HCT116 (cell line): ENCODE measurements at regions not wholly inside any gene's neighbourhood (a gene's known extent, or its start where the extent isn't known, plus 50 kb on each side); places are given as distances from the start of the nearest gene placed in this dataset.

Experiments used
- ATAC-seq: fragments of 200-7000 bp; cut with Tn5 transposase; 2 replicates; pipeline ENCODE4 v1.9.1; 2020; ENCODE audit warnings: mild to moderate bottlenecking, moderate library complexity
- BruUV-seq: library from RNA; stranded (reverse); fragments of 400-500 nt; replicated peaks from 2 replicates; lab custom pipeline; 2021; lab: Mats Ljungman, UMichigan
- CTCF ChIA-PET: fragments of 300-600 bp; sonication (Branson Sonifier 250); formaldehyde crosslinking; loops from one replicate; lab custom pipeline; 2021; ENCODE audit warnings: antibody characterized with exemption; lab: Charles Lee
- POLR2A ChIA-PET: fragments of 300-600, 350-600 bp; sonication (Branson Sonifier 250); formaldehyde crosslinking; loops from one replicate; lab custom pipeline; 2021; ENCODE audit warnings: antibody characterized with exemption; lab: Charles Lee
- RAD21 ChIA-PET, 2 experiments: fragments of 300-600 bp; sonication (Branson Sonifier 250); formaldehyde crosslinking; loops; one replicate each; lab custom pipeline; 2023; ENCODE audit warnings: low total read pairs in 2 of 2; ENCODE audit not compliant: uncharacterized antibody in 2 of 2, unreplicated experiment in 2 of 2, low non-redundant PET in 1 of 2; lab: Charles Lee
- DNase-seq: peaks from one replicate; pipeline ENCODE4 v3.0.0-alpha.2; 2010; ENCODE audit warnings: low read depth, low spot score
- H2AFZ ChIP-seq: fragments of 200-600 bp; shearing (Covaris generic), sonication (generic); 2 replicates; pipeline ENCODE4 v1.6.1; 2017; ENCODE audit warnings: low read depth, mixed run types, mixed read lengths, antibody characterized with exemption, low read length; ENCODE audit not compliant: poor library complexity, severe bottlenecking
- H3K27ac ChIP-seq: 2 replicates; pipeline ENCODE4 v1.5.1; 2012; ENCODE audit warnings: low read depth, low read length
- H3K27me3 ChIP-seq: fragments of 200-600 bp; sonication (generic); 2 replicates; pipeline ENCODE4 v1.6.1; 2016; ENCODE audit warnings: mixed run types, low read length, mixed read lengths; ENCODE audit not compliant: insufficient read depth
- H3K36me3 ChIP-seq, 2 experiments: fragments of 200-500 bp in 1 of 2; fragments of 200-600 bp in 1 of 2; sonication (Bioruptor generic) in 1 of 2; sonication (generic) in 1 of 2; 2 replicates each; pipeline versions ENCODE4 v1.5.1 to v1.6.1; 2014 to 2016; ENCODE audit warnings: low read length in 2 of 2, inconsistent platforms in 1 of 2, mixed read lengths in 1 of 2, mixed run types in 1 of 2; ENCODE audit not compliant: insufficient read depth in 2 of 2, control insufficient read depth in 1 of 2
- H3K4me1 ChIP-seq, 2 experiments: fragments of 200-600 bp in 1 of 2; sonication (generic) in 1 of 2; 2 replicates each; pipeline versions ENCODE4 v1.5.1 to v1.6.1; 2012 to 2017; ENCODE audit warnings: low read length in 2 of 2, inconsistent platforms in 1 of 2, mild to moderate bottlenecking in 1 of 2, mixed read lengths in 1 of 2, mixed run types in 1 of 2, moderate library complexity in 1 of 2; ENCODE audit not compliant: insufficient read depth in 2 of 2, control insufficient read depth in 1 of 2
- H3K4me2 ChIP-seq: fragments of 200-600 bp; sonication (generic); 2 replicates; pipeline ENCODE4 v1.6.1; 2017; ENCODE audit warnings: mixed run types, low read length, mixed read lengths
- H3K4me3 ChIP-seq, 2 experiments: fragments of 200-600 bp in 1 of 2; sonication (generic) in 1 of 2; replicated peaks in 1 of 2; 2 replicates each; pipeline ENCODE4 v1.5.1; 2011 to 2016; ENCODE audit warnings: low read length in 2 of 2, control low read depth in 1 of 2, low read depth in 1 of 2, mild to moderate bottlenecking in 1 of 2, mixed read lengths in 1 of 2, mixed run types in 1 of 2
- H3K79me2 ChIP-seq: fragments of 200-600 bp; sonication (generic); 2 replicates; pipeline ENCODE4 v1.6.1; 2017; ENCODE audit warnings: mild to moderate bottlenecking, mixed run types, low read length, moderate library complexity, mixed read lengths; ENCODE audit not compliant: insufficient read depth
- H3K9ac ChIP-seq: fragments of 200-600 bp; sonication (generic); 2 replicates; pipeline ENCODE4 v1.6.1; 2016; ENCODE audit warnings: low read length, mixed read lengths
- H3K9me2 ChIP-seq: fragments of 200-600 bp; sonication (generic), shearing (Covaris generic); 2 replicates; pipeline ENCODE4 v1.6.1; 2017; ENCODE audit warnings: mixed run types, mild to moderate bottlenecking, moderate library complexity; ENCODE audit not compliant: insufficient read depth
- H3K9me3 ChIP-seq, 2 experiments: fragments of 200-500 bp in 1 of 2; fragments of 200-600 bp in 1 of 2; sonication (Bioruptor generic) in 1 of 2; sonication (generic) in 1 of 2; 2 replicates each; pipeline ENCODE4 v1.6.1; 2014 to 2017; ENCODE audit warnings: low read length in 2 of 2, mixed read lengths in 2 of 2, inconsistent platforms in 1 of 2, low read depth in 1 of 2, mild to moderate bottlenecking in 1 of 2, mixed run types in 1 of 2, moderate library complexity in 1 of 2; ENCODE audit not compliant: control insufficient read depth in 1 of 2, insufficient read depth in 1 of 2
- H4K20me1 ChIP-seq: fragments of 200-600 bp; sonication (generic), shearing (Covaris generic); 2 replicates; pipeline ENCODE4 v1.6.1; 2017; ENCODE audit warnings: mixed run types, mild to moderate bottlenecking, moderate library complexity; ENCODE audit not compliant: insufficient read depth
- CBX3 ChIP-seq: IDR thresholded peaks from 2 replicates; pipeline ENCODE4 v1.6.1; 2012; ENCODE audit warnings: low read depth
- CEBPB ChIP-seq: IDR thresholded peaks from 2 replicates; pipeline ENCODE4 v1.6.1; 2012; ENCODE audit warnings: low read depth
- EGR1 ChIP-seq: IDR thresholded peaks from 2 replicates; pipeline ENCODE4 v1.6.1; 2012; ENCODE audit warnings: low read depth
- ELF1 ChIP-seq: IDR thresholded peaks from 2 replicates; pipeline ENCODE4 v1.6.1; 2012; ENCODE audit warnings: low read depth, borderline replicate concordance
- EZH2phosphoT487 ChIP-seq: fragments of 200-600 bp; IDR thresholded peaks from 2 replicates; pipeline ENCODE4 v1.6.1; 2018; ENCODE audit warnings: antibody characterized with exemption, borderline replicate concordance
- FOSL1 ChIP-seq: IDR thresholded peaks from 2 replicates; pipeline ENCODE4 v1.6.1; 2012; ENCODE audit warnings: low read depth
- POLR2A ChIP-seq: IDR thresholded peaks from 2 replicates; pipeline ENCODE4 v1.7.0; 2011; ENCODE audit warnings: borderline replicate concordance; ENCODE audit not compliant: insufficient read depth, insufficient read length; ENCODE audit errors: extremely low read depth
- POLR2AphosphoS5 ChIP-seq: IDR thresholded peaks from 2 replicates; pipeline ENCODE4 v1.6.1; 2011; ENCODE audit warnings: mild to moderate bottlenecking, low read depth, low read length, moderate library complexity
- TCF7L2 ChIP-seq: IDR thresholded peaks from 2 replicates; pipeline ENCODE4 v1.7.0; 2011; ENCODE audit warnings: borderline replicate concordance, inconsistent platforms; ENCODE audit not compliant: insufficient read depth, insufficient read length; ENCODE audit errors: extremely low read depth
- intact Hi-C: fragments of 100-400 bp; cut with micrococcal nuclease; formaldehyde crosslinking; loops from 2 replicates; pipeline ENCODE4 v1.10.0; 2022
- TF ChIP-seq, protein P1 (sequence below): IDR thresholded peaks from 2 replicates; pipeline ENCODE4 v1.6.1; 2011; ENCODE audit warnings: mild to moderate bottlenecking, low read length, moderate library complexity; ENCODE audit not compliant: insufficient replicate concordance; ENCODE audit errors: extremely low read depth
- TF ChIP-seq, protein P2 (sequence below): IDR thresholded peaks from 2 replicates; pipeline ENCODE4 v1.6.1; 2012; ENCODE audit warnings: low read depth
- TF ChIP-seq, protein P3 (sequence below): IDR thresholded peaks from 2 replicates; pipeline ENCODE4 v1.6.1; 2012

DNA sequence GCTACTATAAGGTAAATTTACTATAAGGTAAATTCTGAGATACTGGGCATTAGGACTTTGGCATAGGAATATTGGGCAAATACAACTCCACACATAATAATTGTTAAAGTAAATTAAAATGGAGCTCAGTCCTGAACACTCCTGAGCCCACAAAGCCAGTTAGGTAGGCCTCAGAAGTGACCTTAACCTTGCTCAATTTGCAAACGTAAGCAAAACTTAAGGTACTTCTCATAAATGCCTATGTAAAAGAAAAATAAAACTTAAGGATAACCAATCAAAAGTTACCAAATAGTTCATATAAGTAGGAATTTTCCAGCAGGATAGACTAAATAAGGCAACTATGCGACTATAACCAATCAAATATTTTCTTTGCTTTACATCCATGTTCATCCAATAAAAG is 197.7 kb downstream of the MC4R start:
- TF ChIP-seq CBX3 (no peak), EGR1 (no peak), POLR2AphosphoS5 (no peak), POLR2A (no peak), ELF1 (no peak), FOSL1 (no peak), EZH2phosphoT487 (no peak), CEBPB (no peak), TCF7L2 (no peak)
- TF ChIP-seq, protein P1, sequence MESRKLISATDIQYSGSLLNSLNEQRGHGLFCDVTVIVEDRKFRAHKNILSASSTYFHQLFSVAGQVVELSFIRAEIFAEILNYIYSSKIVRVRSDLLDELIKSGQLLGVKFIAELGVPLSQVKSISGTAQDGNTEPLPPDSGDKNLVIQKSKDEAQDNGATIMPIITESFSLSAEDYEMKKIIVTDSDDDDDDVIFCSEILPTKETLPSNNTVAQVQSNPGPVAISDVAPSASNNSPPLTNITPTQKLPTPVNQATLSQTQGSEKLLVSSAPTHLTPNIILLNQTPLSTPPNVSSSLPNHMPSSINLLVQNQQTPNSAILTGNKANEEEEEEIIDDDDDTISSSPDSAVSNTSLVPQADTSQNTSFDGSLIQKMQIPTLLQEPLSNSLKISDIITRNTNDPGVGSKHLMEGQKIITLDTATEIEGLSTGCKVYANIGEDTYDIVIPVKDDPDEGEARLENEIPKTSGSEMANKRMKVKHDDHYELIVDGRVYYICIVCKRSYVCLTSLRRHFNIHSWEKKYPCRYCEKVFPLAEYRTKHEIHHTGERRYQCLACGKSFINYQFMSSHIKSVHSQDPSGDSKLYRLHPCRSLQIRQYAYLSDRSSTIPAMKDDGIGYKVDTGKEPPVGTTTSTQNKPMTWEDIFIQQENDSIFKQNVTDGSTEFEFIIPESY = no peak
- TF ChIP-seq, protein P2, sequence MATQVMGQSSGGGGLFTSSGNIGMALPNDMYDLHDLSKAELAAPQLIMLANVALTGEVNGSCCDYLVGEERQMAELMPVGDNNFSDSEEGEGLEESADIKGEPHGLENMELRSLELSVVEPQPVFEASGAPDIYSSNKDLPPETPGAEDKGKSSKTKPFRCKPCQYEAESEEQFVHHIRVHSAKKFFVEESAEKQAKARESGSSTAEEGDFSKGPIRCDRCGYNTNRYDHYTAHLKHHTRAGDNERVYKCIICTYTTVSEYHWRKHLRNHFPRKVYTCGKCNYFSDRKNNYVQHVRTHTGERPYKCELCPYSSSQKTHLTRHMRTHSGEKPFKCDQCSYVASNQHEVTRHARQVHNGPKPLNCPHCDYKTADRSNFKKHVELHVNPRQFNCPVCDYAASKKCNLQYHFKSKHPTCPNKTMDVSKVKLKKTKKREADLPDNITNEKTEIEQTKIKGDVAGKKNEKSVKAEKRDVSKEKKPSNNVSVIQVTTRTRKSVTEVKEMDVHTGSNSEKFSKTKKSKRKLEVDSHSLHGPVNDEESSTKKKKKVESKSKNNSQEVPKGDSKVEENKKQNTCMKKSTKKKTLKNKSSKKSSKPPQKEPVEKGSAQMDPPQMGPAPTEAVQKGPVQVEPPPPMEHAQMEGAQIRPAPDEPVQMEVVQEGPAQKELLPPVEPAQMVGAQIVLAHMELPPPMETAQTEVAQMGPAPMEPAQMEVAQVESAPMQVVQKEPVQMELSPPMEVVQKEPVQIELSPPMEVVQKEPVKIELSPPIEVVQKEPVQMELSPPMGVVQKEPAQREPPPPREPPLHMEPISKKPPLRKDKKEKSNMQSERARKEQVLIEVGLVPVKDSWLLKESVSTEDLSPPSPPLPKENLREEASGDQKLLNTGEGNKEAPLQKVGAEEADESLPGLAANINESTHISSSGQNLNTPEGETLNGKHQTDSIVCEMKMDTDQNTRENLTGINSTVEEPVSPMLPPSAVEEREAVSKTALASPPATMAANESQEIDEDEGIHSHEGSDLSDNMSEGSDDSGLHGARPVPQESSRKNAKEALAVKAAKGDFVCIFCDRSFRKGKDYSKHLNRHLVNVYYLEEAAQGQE = no peak
- TF ChIP-seq, protein P3, sequence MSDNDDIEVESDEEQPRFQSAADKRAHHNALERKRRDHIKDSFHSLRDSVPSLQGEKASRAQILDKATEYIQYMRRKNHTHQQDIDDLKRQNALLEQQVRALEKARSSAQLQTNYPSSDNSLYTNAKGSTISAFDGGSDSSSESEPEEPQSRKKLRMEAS = no peak
- TF ChIP-seq, all 23 proteins: peak for 0
- ChIA-PET CTCF (no interaction called here), POLR2A (no interaction called here), RAD21 (no interaction called here)
- DNase-seq (no peak), ATAC-seq (no peak)
- no peak overlapping the region for H3K27ac ChIP-seq
- H3K4me3 ChIP-seq = no peak overlapping the region
- no peaks in the 10 kb centered on the region for H3K79me2 ChIP-seq
- H3K9me2 ChIP-seq = no peaks in the 10 kb centered on the region
- no TSS peak for BruUV-seq
- H3K9me3 ChIP-seq = no peaks in the 10 kb centered on the region
- no peaks in the 10 kb centered on the region for H3K36me3 ChIP-seq
- no peaks in the 10 kb centered on the region for H3K4me1 ChIP-seq
- no peaks in the 10 kb centered on the region for H4K20me1 ChIP-seq
- intact Hi-C loops = no loop called here
- no peak overlapping the region for H3K4me2 ChIP-seq
- no peaks in the 10 kb centered on the region for H3K27me3 ChIP-seq
- H3K9ac ChIP-seq = no peak overlapping the region
- H2AFZ ChIP-seq = no peak overlapping the region
